ENCODE measurements at regions not wholly inside any gene's neighbourhood (a gene's known extent, or its start where the extent isn't known, plus 50 kb on each side); places are given as distances from the start of the nearest gene placed in this dataset.

- Histone ChIP-seq H3K36me3 (ENCODE audit: control insufficient read depth in 5 of 5, insufficient read depth in 5 of 5, low read length in 5 of 5) (no peaks in the 10 kb centered on the region), H3K27me3 (ENCODE audit: control insufficient read depth in 5 of 5, insufficient read depth in 4 of 5, low read length in 5 of 5) (no peaks in the 10 kb centered on the region), H3K27ac (ENCODE audit: low read depth, low read length) (no peak overlapping the region), H3K4me1 (ENCODE audit: control insufficient read depth in 5 of 5, insufficient read depth in 5 of 5, low read length in 5 of 5) (no peaks in the 10 kb centered on the region), H3K4me3 (ENCODE audit: low read depth in 1 of 5, low read length in 5 of 5) (no peak overlapping the region), H3K9ac (ENCODE audit: low read length in 5 of 5) (no peak overlapping the region), H3K9me3 (ENCODE audit: control insufficient read depth in 5 of 5, low read length in 5 of 5) (peaks cover 0 to 10% (median 0%) of the 10 kb centered on the region in 5 donors)
Observed at GRCh38 chr1:95604771-95605170, 370.8 kb downstream of the RWDD3 start.

- Histone ChIP-seq H3K36me3 (ENCODE audit: control insufficient read depth in 5 of 5, insufficient read depth in 5 of 5, low read length in 5 of 5) (no peaks in the 10 kb centered on the region), H3K4me1 (ENCODE audit: control insufficient read depth in 5 of 5, insufficient read depth in 5 of 5, low read length in 5 of 5) (no peaks in the 10 kb centered on the region), H3K9ac (ENCODE audit: low read length in 5 of 5) (no peak overlapping the region), H3K9me3 (ENCODE audit: control insufficient read depth in 5 of 5, low read length in 5 of 5) (no peaks in the 10 kb centered on the region), H3K27ac (ENCODE audit: low read depth, low read length) (no peak overlapping the region), H3K4me3 (ENCODE audit: low read depth in 1 of 5, low read length in 5 of 5) (no peak overlapping the region), H3K27me3 (ENCODE audit: control insufficient read depth in 5 of 5, insufficient read depth in 4 of 5, low read length in 5 of 5) (no peaks in the 10 kb centered on the region)
Observed at GRCh38 chr1:95614197-95614596, 380.2 kb downstream of the RWDD3 start.

- no peaks in the 10 kb centered on the region for H3K4me1 ChIP-seq (ENCODE audit: control insufficient read depth in 5 of 5, insufficient read depth in 5 of 5, low read length in 5 of 5)
- no peak overlapping the region for H3K9ac ChIP-seq (ENCODE audit: low read length in 5 of 5)
- no peak overlapping the region for H3K27ac ChIP-seq (ENCODE audit: low read depth, low read length)
Observed at GRCh38 chr1:95615421-95615820, 381.4 kb downstream of the RWDD3 start.

GRCh38 chr1:95620076-95620475 is 386.1 kb downstream of the RWDD3 start:
- no peaks in the 10 kb centered on the region for H3K27me3 ChIP-seq (ENCODE audit: control insufficient read depth in 5 of 5, insufficient read depth in 4 of 5, low read length in 5 of 5)
- no peak overlapping the region for H3K9ac ChIP-seq (ENCODE audit: low read length in 5 of 5)
- no peak overlapping the region for H3K4me3 ChIP-seq (ENCODE audit: low read depth in 1 of 5, low read length in 5 of 5)
- no peak overlapping the region for H3K27ac ChIP-seq (ENCODE audit: low read depth, low read length)
- H3K36me3 ChIP-seq (ENCODE audit: control insufficient read depth in 5 of 5, insufficient read depth in 5 of 5, low read length in 5 of 5), result no peaks in the 10 kb centered on the region
- H3K4me1 ChIP-seq (ENCODE audit: control insufficient read depth in 5 of 5, insufficient read depth in 5 of 5, low read length in 5 of 5), result peaks cover 0 to 5% (median 3%) of the 10 kb centered on the region in 5 donors
- H3K9me3 ChIP-seq (ENCODE audit: control insufficient read depth in 5 of 5, low read length in 5 of 5), result no peaks in the 10 kb centered on the region

More at GRCh38 chr1:95615421-95615820, 381.4 kb downstream of the RWDD3 start:
- H3K36me3 ChIP-seq (ENCODE audit: control insufficient read depth in 5 of 5, insufficient read depth in 5 of 5, low read length in 5 of 5), result no peaks in the 10 kb centered on the region
- H3K9me3 ChIP-seq (ENCODE audit: control insufficient read depth in 5 of 5, low read length in 5 of 5), result no peaks in the 10 kb centered on the region
- H3K4me3 ChIP-seq (ENCODE audit: low read depth in 1 of 5, low read length in 5 of 5), result no peak overlapping the region
- H3K27me3 ChIP-seq (ENCODE audit: control insufficient read depth in 5 of 5, insufficient read depth in 4 of 5, low read length in 5 of 5), result no peaks in the 10 kb centered on the region

- Histone ChIP-seq H3K4me1 (ENCODE audit: control insufficient read depth in 5 of 5, insufficient read depth in 5 of 5, low read length in 5 of 5) (peaks cover 0 to 21% (median 8%) of the 10 kb centered on the region in 5 donors), H3K9me3 (ENCODE audit: control insufficient read depth in 5 of 5, low read length in 5 of 5) (no peaks in the 10 kb centered on the region), H3K27ac (ENCODE audit: low read depth, low read length) (no peak overlapping the region), H3K27me3 (ENCODE audit: control insufficient read depth in 5 of 5, insufficient read depth in 4 of 5, low read length in 5 of 5) (no peaks in the 10 kb centered on the region), H3K36me3 (ENCODE audit: control insufficient read depth in 5 of 5, insufficient read depth in 5 of 5, low read length in 5 of 5) (no peaks in the 10 kb centered on the region), H3K9ac (ENCODE audit: low read length in 5 of 5) (no peak overlapping the region), H3K4me3 (ENCODE audit: low read depth in 1 of 5, low read length in 5 of 5) (no peak overlapping the region)
Observed at GRCh38 chr1:95622609-95623008, 388.6 kb downstream of the RWDD3 start.

GRCh38 chr1:95625224-95625623 is 391.2 kb downstream of the RWDD3 start:
- Histone ChIP-seq H3K9me3 (ENCODE audit: control insufficient read depth in 5 of 5, low read length in 5 of 5) (no peaks in the 10 kb centered on the region), H3K4me3 (ENCODE audit: low read depth in 1 of 5, low read length in 5 of 5) (peak overlapping the region; percentile 50 to 73 (median 63)), H3K36me3 (ENCODE audit: control insufficient read depth in 5 of 5, insufficient read depth in 5 of 5, low read length in 5 of 5) (no peaks in the 10 kb centered on the region), H3K27ac (ENCODE audit: low read depth, low read length) (peak overlapping the region; percentile 8), H3K4me1 (ENCODE audit: control insufficient read depth in 5 of 5, insufficient read depth in 5 of 5, low read length in 5 of 5) (peaks cover 0 to 29% (median 10%) of the 10 kb centered on the region in 5 donors), H3K27me3 (ENCODE audit: control insufficient read depth in 5 of 5, insufficient read depth in 4 of 5, low read length in 5 of 5) (no peaks in the 10 kb centered on the region), H3K9ac (ENCODE audit: low read length in 5 of 5) (peak overlapping the region in 4 of 5 donors; percentile 17 to 61 (median 56))

- peaks cover 0 to 34% (median 10%) of the 10 kb centered on the region in 5 donors for H3K4me1 ChIP-seq (ENCODE audit: control insufficient read depth in 5 of 5, insufficient read depth in 5 of 5, low read length in 5 of 5)
- no peak overlapping the region for H3K9ac ChIP-seq (ENCODE audit: low read length in 5 of 5)
- no peaks in the 10 kb centered on the region for H3K36me3 ChIP-seq (ENCODE audit: control insufficient read depth in 5 of 5, insufficient read depth in 5 of 5, low read length in 5 of 5)
- H3K27me3 ChIP-seq (ENCODE audit: control insufficient read depth in 5 of 5, insufficient read depth in 4 of 5, low read length in 5 of 5), result no peaks in the 10 kb centered on the region
- H3K4me3 ChIP-seq (ENCODE audit: low read depth in 1 of 5, low read length in 5 of 5), result peak overlapping the region in 3 of 5 donors; percentile 15 to 24 (median 16)
- H3K9me3 ChIP-seq (ENCODE audit: control insufficient read depth in 5 of 5, low read length in 5 of 5), result no peaks in the 10 kb centered on the region
- H3K27ac ChIP-seq (ENCODE audit: low read depth, low read length), result no peak overlapping the region
Observed at GRCh38 chr1:95627244-95627643, 393.2 kb downstream of the RWDD3 start.

GRCh38 chr1:95631695-95632094 is 397.7 kb downstream of the RWDD3 start:
- Histone ChIP-seq H3K36me3 (ENCODE audit: control insufficient read depth in 5 of 5, insufficient read depth in 5 of 5, low read length in 5 of 5) (no peaks in the 10 kb centered on the region), H3K4me1 (ENCODE audit: control insufficient read depth in 5 of 5, insufficient read depth in 5 of 5, low read length in 5 of 5) (peaks cover 2 to 40% (median 12%) of the 10 kb centered on the region in 5 donors), H3K9me3 (ENCODE audit: control insufficient read depth in 5 of 5, low read length in 5 of 5) (no peaks in the 10 kb centered on the region), H3K9ac (ENCODE audit: low read length in 5 of 5) (no peak overlapping the region), H3K27ac (ENCODE audit: low read depth, low read length) (no peak overlapping the region), H3K27me3 (ENCODE audit: control insufficient read depth in 5 of 5, insufficient read depth in 4 of 5, low read length in 5 of 5) (no peaks in the 10 kb centered on the region), H3K4me3 (ENCODE audit: low read depth in 1 of 5, low read length in 5 of 5) (no peak overlapping the region)

- H3K4me1 ChIP-seq (ENCODE audit: control insufficient read depth in 5 of 5, insufficient read depth in 5 of 5, low read length in 5 of 5), result peaks cover 2 to 23% (median 6%) of the 10 kb centered on the region in 5 donors
- H3K4me3 ChIP-seq (ENCODE audit: low read depth in 1 of 5, low read length in 5 of 5), result no peak overlapping the region
- no peak overlapping the region for H3K9ac ChIP-seq (ENCODE audit: low read length in 5 of 5)
- no peaks in the 10 kb centered on the region for H3K36me3 ChIP-seq (ENCODE audit: control insufficient read depth in 5 of 5, insufficient read depth in 5 of 5, low read length in 5 of 5)
- no peaks in the 10 kb centered on the region for H3K27me3 ChIP-seq (ENCODE audit: control insufficient read depth in 5 of 5, insufficient read depth in 4 of 5, low read length in 5 of 5)
- H3K27ac ChIP-seq (ENCODE audit: low read depth, low read length), result peak overlapping the region; percentile 60
- no peaks in the 10 kb centered on the region for H3K9me3 ChIP-seq (ENCODE audit: control insufficient read depth in 5 of 5, low read length in 5 of 5)
Observed at GRCh38 chr1:95635811-95636210, 401.8 kb downstream of the RWDD3 start.

GRCh38 chr1:95636897-95637296 is 402.9 kb downstream of the RWDD3 start:
- no peak overlapping the region for H3K9ac ChIP-seq (ENCODE audit: low read length in 5 of 5)
- no peak overlapping the region for H3K27ac ChIP-seq (ENCODE audit: low read depth, low read length)
- H3K4me3 ChIP-seq (ENCODE audit: low read depth in 1 of 5, low read length in 5 of 5), result no peak overlapping the region
- no peaks in the 10 kb centered on the region for H3K27me3 ChIP-seq (ENCODE audit: control insufficient read depth in 5 of 5, insufficient read depth in 4 of 5, low read length in 5 of 5)
- no peaks in the 10 kb centered on the region for H3K36me3 ChIP-seq (ENCODE audit: control insufficient read depth in 5 of 5, insufficient read depth in 5 of 5, low read length in 5 of 5)
- peaks cover 2 to 18% (median 6%) of the 10 kb centered on the region in 5 donors for H3K4me1 ChIP-seq (ENCODE audit: control insufficient read depth in 5 of 5, insufficient read depth in 5 of 5, low read length in 5 of 5)
- no peaks in the 10 kb centered on the region for H3K9me3 ChIP-seq (ENCODE audit: control insufficient read depth in 5 of 5, low read length in 5 of 5)

GRCh38 chr1:95640746-95641145 is 406.7 kb downstream of the RWDD3 start:
- Histone ChIP-seq H3K9me3 (ENCODE audit: control insufficient read depth in 5 of 5, low read length in 5 of 5) (no peaks in the 10 kb centered on the region), H3K27me3 (ENCODE audit: control insufficient read depth in 5 of 5, insufficient read depth in 4 of 5, low read length in 5 of 5) (no peaks in the 10 kb centered on the region), H3K4me1 (ENCODE audit: control insufficient read depth in 5 of 5, insufficient read depth in 5 of 5, low read length in 5 of 5) (peaks cover 2 to 6% (median 5%) of the 10 kb centered on the region in 5 donors), H3K9ac (ENCODE audit: low read length in 5 of 5) (no peak overlapping the region), H3K36me3 (ENCODE audit: control insufficient read depth in 5 of 5, insufficient read depth in 5 of 5, low read length in 5 of 5) (no peaks in the 10 kb centered on the region), H3K4me3 (ENCODE audit: low read depth in 1 of 5, low read length in 5 of 5) (no peak overlapping the region), H3K27ac (ENCODE audit: low read depth, low read length) (no peak overlapping the region)
